ENCODE measurements at regions not wholly inside any gene's neighbourhood (a gene's known extent, or its start where the extent isn't known, plus 50 kb on each side); places are given as distances from the start of the nearest gene placed in this dataset.

DNA sequence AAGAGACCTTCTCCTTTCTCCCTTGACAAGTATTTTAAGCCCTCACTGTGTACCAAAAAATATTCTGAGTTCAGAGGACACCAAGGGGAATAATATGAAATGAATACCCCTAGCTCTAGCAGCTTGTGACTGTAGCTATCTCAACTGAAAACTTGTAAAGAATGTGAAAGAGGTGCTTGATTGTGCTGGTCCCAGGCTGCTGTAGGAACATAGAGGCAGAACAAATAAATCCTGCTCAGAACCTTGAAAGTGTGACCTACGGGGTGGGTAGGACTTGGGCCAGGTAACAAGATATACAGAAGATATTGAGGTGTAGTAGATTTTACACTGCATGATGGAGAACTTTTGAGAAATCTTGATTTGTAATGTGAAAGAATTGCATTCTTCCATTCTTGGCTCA, 606.8 kb downstream of the TOX3 start:
- Histone ChIP-seq H3K4me3 (ENCODE audit: insufficient read depth, low read depth, low read length) (no peak overlapping the region), H3K9me3 (ENCODE audit: control insufficient read depth, low read length) (no peaks in the 10 kb centered on the region), H3K27ac (ENCODE audit: insufficient read depth, low read depth, low read length, poor library complexity, severe bottlenecking) (no peak overlapping the region), H3K27me3 (ENCODE audit: control insufficient read depth, insufficient read depth, low read length, poor library complexity, severe bottlenecking) (no peaks in the 10 kb centered on the region), H3K4me1 (ENCODE audit: control insufficient read depth, insufficient read depth, low read length) (peaks cover 8% of the 10 kb centered on the region), H3K36me3 (ENCODE audit: control insufficient read depth, insufficient read depth, low read length) (no peaks in the 10 kb centered on the region)
- 90 to 97% methylated on average over 1 of the region's 1 CpG for WGBS, 2 experiments

- Histone ChIP-seq H3K9me3 (ENCODE audit: control insufficient read depth, low read length) (no peaks in the 10 kb centered on the region), H3K4me1 (ENCODE audit: control insufficient read depth, insufficient read depth, low read length) (peaks cover 8% of the 10 kb centered on the region), H3K4me3 (ENCODE audit: insufficient read depth, low read depth, low read length) (no peak overlapping the region), H3K36me3 (ENCODE audit: control insufficient read depth, insufficient read depth, low read length) (no peaks in the 10 kb centered on the region), H3K27ac (ENCODE audit: insufficient read depth, low read depth, low read length, poor library complexity, severe bottlenecking) (no peak overlapping the region), H3K27me3 (ENCODE audit: control insufficient read depth, insufficient read depth, low read length, poor library complexity, severe bottlenecking) (no peaks in the 10 kb centered on the region)
- WGBS, 2 experiments: 62 to 65% methylated on average over 6 to 7 of the region's 7 CpGs
These were observed 607.5 kb downstream of the TOX3 start for GRCh38 chr16:51939378-51939871.

DNA sequence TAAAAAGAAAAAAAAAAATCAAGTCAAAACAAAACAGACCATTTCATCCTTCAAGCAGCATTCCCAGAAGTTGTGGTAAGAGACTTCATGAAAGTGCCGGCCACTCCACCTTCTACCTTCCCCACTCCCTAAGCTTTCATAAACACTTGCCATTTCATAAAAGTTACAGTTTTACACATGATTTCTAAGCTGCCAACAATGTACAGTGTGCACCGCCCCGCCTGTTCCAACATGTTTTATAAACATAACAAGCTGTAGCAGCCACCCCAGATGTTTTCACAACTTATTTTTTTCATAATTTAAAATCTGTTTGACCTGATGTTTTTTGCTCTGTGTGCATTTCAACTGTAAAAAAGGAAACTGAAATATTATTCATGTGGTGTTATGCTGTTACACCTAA, 608.1 kb downstream of the TOX3 start:
- 96 to 100% methylated on average over 3 of the region's 3 CpGs for WGBS, 2 experiments
- no peaks in the 10 kb centered on the region for H3K27me3 ChIP-seq (ENCODE audit: control insufficient read depth, insufficient read depth, low read length, poor library complexity, severe bottlenecking)
- no peaks in the 10 kb centered on the region for H3K36me3 ChIP-seq (ENCODE audit: control insufficient read depth, insufficient read depth, low read length)
- no peaks in the 10 kb centered on the region for H3K9me3 ChIP-seq (ENCODE audit: control insufficient read depth, low read length)
- no peak overlapping the region for H3K4me3 ChIP-seq (ENCODE audit: insufficient read depth, low read depth, low read length)
- peaks cover 8% of the 10 kb centered on the region for H3K4me1 ChIP-seq (ENCODE audit: control insufficient read depth, insufficient read depth, low read length)
- H3K27ac ChIP-seq (ENCODE audit: insufficient read depth, low read depth, low read length, poor library complexity, severe bottlenecking): no peak overlapping the region

DNA sequence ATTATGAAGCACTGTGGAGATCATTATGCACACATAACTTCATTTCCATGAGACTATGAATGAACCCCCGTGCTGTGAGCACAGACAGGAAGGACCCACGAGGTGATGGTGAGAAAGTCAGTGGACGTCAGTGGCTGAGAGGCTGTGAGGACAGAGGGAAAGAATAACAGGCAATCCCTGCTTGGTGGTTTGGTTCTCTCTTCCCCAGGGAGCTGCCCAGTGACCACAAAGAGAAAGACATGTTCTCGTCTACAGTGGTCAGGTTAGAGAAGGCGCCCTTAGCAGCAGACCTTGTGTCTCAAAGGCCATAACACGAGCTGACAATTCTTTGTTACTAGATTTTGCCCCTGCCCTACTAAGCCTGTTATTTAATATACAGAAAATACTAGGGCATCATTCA, 609.2 kb downstream of the TOX3 start:
- H3K4me1 ChIP-seq (ENCODE audit: control insufficient read depth, insufficient read depth, low read length): peaks cover 8% of the 10 kb centered on the region
- WGBS, 2 experiments: 92 to 95% methylated on average over 6 of the region's 6 CpGs
- no peaks in the 10 kb centered on the region for H3K27me3 ChIP-seq (ENCODE audit: control insufficient read depth, insufficient read depth, low read length, poor library complexity, severe bottlenecking)
- no peaks in the 10 kb centered on the region for H3K9me3 ChIP-seq (ENCODE audit: control insufficient read depth, low read length)
- H3K27ac ChIP-seq (ENCODE audit: insufficient read depth, low read depth, low read length, poor library complexity, severe bottlenecking): no peak overlapping the region
- H3K36me3 ChIP-seq (ENCODE audit: control insufficient read depth, insufficient read depth, low read length): no peaks in the 10 kb centered on the region
- H3K4me3 ChIP-seq (ENCODE audit: insufficient read depth, low read depth, low read length): no peak overlapping the region

DNA sequence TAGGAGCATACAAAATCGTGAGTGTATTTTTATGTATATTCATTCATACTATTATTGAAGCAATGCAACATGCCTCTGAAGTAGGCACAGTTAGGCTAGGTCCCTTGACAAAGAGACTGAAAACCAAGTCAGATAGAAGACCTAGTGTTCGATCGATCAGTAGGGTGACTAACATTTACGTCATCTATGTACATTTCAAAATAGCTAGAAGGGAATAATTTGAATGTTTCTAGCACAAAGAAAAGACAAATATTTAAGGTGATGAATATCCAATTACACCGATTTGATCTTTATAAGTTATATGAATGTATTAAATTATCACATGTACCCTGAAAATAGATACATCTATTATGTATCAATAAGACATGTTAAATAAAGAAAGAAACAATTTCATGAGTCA, 610.1 kb downstream of the TOX3 start:
- H3K27ac ChIP-seq (ENCODE audit: insufficient read depth, low read depth, low read length, poor library complexity, severe bottlenecking): no peak overlapping the region
- peaks cover 8% of the 10 kb centered on the region for H3K4me1 ChIP-seq (ENCODE audit: control insufficient read depth, insufficient read depth, low read length)
- no peaks in the 10 kb centered on the region for H3K9me3 ChIP-seq (ENCODE audit: control insufficient read depth, low read length)
- H3K36me3 ChIP-seq (ENCODE audit: control insufficient read depth, insufficient read depth, low read length): no peaks in the 10 kb centered on the region
- 83 to 94% methylated on average over 2 to 4 of the region's 5 CpGs for whole genome bisulfite sequencing, 2 experiments
- H3K4me3 ChIP-seq (ENCODE audit: insufficient read depth, low read depth, low read length): no peak overlapping the region
- no peaks in the 10 kb centered on the region for H3K27me3 ChIP-seq (ENCODE audit: control insufficient read depth, insufficient read depth, low read length, poor library complexity, severe bottlenecking)

DNA sequence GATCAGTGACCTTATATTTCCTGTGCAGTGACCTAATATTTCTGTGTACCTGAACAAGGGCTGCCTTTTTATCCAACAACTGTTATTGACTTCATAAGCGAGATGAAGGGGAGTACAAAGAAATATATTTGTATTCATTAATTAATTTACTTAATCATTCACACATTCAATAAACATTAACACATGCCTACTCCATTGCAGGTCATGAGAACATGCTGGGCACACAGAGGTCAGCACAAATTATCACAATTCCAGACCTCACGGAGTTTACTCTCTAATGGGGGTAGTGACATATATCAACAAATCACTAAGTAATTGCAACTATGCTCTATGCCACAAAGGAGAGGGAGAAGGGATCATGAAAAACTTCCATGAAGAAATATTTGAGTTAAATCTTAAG, 614.6 kb downstream of the TOX3 start:
- no peak overlapping the region for H3K27ac ChIP-seq (ENCODE audit: insufficient read depth, low read depth, low read length, poor library complexity, severe bottlenecking)
- H3K9me3 ChIP-seq (ENCODE audit: control insufficient read depth, low read length): no peaks in the 10 kb centered on the region
- H3K27me3 ChIP-seq (ENCODE audit: control insufficient read depth, insufficient read depth, low read length, poor library complexity, severe bottlenecking): no peaks in the 10 kb centered on the region
- 83% methylated on average over 1 of the region's 2 CpGs; no CpG with 5 or more reads in 1 of the 2 experiments for WGBS, 2 experiments
- H3K4me1 ChIP-seq (ENCODE audit: control insufficient read depth, insufficient read depth, low read length): no peaks in the 10 kb centered on the region
- H3K4me3 ChIP-seq (ENCODE audit: insufficient read depth, low read depth, low read length): no peak overlapping the region
- no peaks in the 10 kb centered on the region for H3K36me3 ChIP-seq (ENCODE audit: control insufficient read depth, insufficient read depth, low read length)

- no peaks in the 10 kb centered on the region for H3K4me1 ChIP-seq (ENCODE audit: control insufficient read depth, insufficient read depth, low read length)
- no peak overlapping the region for H3K4me3 ChIP-seq (ENCODE audit: insufficient read depth, low read depth, low read length)
- WGBS, 2 experiments: 44 to 62% methylated on average over 2 to 3 of the region's 5 CpGs
- no peaks in the 10 kb centered on the region for H3K27me3 ChIP-seq (ENCODE audit: control insufficient read depth, insufficient read depth, low read length, poor library complexity, severe bottlenecking)
- no peak overlapping the region for H3K27ac ChIP-seq (ENCODE audit: insufficient read depth, low read depth, low read length, poor library complexity, severe bottlenecking)
- no peaks in the 10 kb centered on the region for H3K36me3 ChIP-seq (ENCODE audit: control insufficient read depth, insufficient read depth, low read length)
- no peaks in the 10 kb centered on the region for H3K9me3 ChIP-seq (ENCODE audit: control insufficient read depth, low read length)
These were observed 615.3 kb downstream of the TOX3 start for GRCh38 chr16:51931653-51932052.

- no peak overlapping the region for H3K4me3 ChIP-seq (ENCODE audit: insufficient read depth, low read depth, low read length)
- H3K27me3 ChIP-seq (ENCODE audit: control insufficient read depth, insufficient read depth, low read length, poor library complexity, severe bottlenecking): no peaks in the 10 kb centered on the region
- no peaks in the 10 kb centered on the region for H3K4me1 ChIP-seq (ENCODE audit: control insufficient read depth, insufficient read depth, low read length)
- H3K27ac ChIP-seq (ENCODE audit: insufficient read depth, low read depth, low read length, poor library complexity, severe bottlenecking): no peak overlapping the region
- no peaks in the 10 kb centered on the region for H3K9me3 ChIP-seq (ENCODE audit: control insufficient read depth, low read length)
- H3K36me3 ChIP-seq (ENCODE audit: control insufficient read depth, insufficient read depth, low read length): no peaks in the 10 kb centered on the region
- no CpG with 5 or more reads among the region's 1 CpG for WGBS, 2 experiments
These were observed 622.2 kb downstream of the TOX3 start for GRCh38 chr16:51924744-51925143.

GRCh38 chr16:51922476-51922875, 624.5 kb downstream of the TOX3 start:
- Histone ChIP-seq H3K27me3 (ENCODE audit: control insufficient read depth, insufficient read depth, low read length, poor library complexity, severe bottlenecking) (no peaks in the 10 kb centered on the region), H3K27ac (ENCODE audit: insufficient read depth, low read depth, low read length, poor library complexity, severe bottlenecking) (no peak overlapping the region), H3K4me1 (ENCODE audit: control insufficient read depth, insufficient read depth, low read length) (no peaks in the 10 kb centered on the region), H3K36me3 (ENCODE audit: control insufficient read depth, insufficient read depth, low read length) (no peaks in the 10 kb centered on the region), H3K4me3 (ENCODE audit: insufficient read depth, low read depth, low read length) (no peak overlapping the region), H3K9me3 (ENCODE audit: control insufficient read depth, low read length) (no peaks in the 10 kb centered on the region)
- WGBS, 2 experiments: 93 to 95% methylated on average over 3 of the region's 3 CpGs

GRCh38 chr16:51919736-51920135, 627.2 kb downstream of the TOX3 start:
- H3K4me3 ChIP-seq (ENCODE audit: insufficient read depth, low read depth, low read length): no peak overlapping the region
- no peak overlapping the region for H3K27ac ChIP-seq (ENCODE audit: insufficient read depth, low read depth, low read length, poor library complexity, severe bottlenecking)
- no peaks in the 10 kb centered on the region for H3K36me3 ChIP-seq (ENCODE audit: control insufficient read depth, insufficient read depth, low read length)
- 94 to 95% methylated on average over 4 of the region's 4 CpGs for WGBS, 2 experiments
- no peaks in the 10 kb centered on the region for H3K4me1 ChIP-seq (ENCODE audit: control insufficient read depth, insufficient read depth, low read length)
- H3K9me3 ChIP-seq (ENCODE audit: control insufficient read depth, low read length): no peaks in the 10 kb centered on the region
- no peaks in the 10 kb centered on the region for H3K27me3 ChIP-seq (ENCODE audit: control insufficient read depth, insufficient read depth, low read length, poor library complexity, severe bottlenecking)

- H3K27ac ChIP-seq (ENCODE audit: insufficient read depth, low read depth, low read length, poor library complexity, severe bottlenecking): no peak overlapping the region
- no peak overlapping the region for H3K4me3 ChIP-seq (ENCODE audit: insufficient read depth, low read depth, low read length)
- no peaks in the 10 kb centered on the region for H3K27me3 ChIP-seq (ENCODE audit: control insufficient read depth, insufficient read depth, low read length, poor library complexity, severe bottlenecking)
- H3K36me3 ChIP-seq (ENCODE audit: control insufficient read depth, insufficient read depth, low read length): no peaks in the 10 kb centered on the region
- no peaks in the 10 kb centered on the region for H3K4me1 ChIP-seq (ENCODE audit: control insufficient read depth, insufficient read depth, low read length)
- no peaks in the 10 kb centered on the region for H3K9me3 ChIP-seq (ENCODE audit: control insufficient read depth, low read length)
- 91 to 92% methylated on average over 2 of the region's 2 CpGs for WGBS, 2 experiments
These were observed 630.1 kb downstream of the TOX3 start for GRCh38 chr16:51916814-51917213.
